ENCODE measurements at regions not wholly inside any gene's neighbourhood (a gene's known extent, or its start where the extent isn't known, plus 50 kb on each side); places are given as distances from the start of the nearest gene placed in this dataset.

DNA sequence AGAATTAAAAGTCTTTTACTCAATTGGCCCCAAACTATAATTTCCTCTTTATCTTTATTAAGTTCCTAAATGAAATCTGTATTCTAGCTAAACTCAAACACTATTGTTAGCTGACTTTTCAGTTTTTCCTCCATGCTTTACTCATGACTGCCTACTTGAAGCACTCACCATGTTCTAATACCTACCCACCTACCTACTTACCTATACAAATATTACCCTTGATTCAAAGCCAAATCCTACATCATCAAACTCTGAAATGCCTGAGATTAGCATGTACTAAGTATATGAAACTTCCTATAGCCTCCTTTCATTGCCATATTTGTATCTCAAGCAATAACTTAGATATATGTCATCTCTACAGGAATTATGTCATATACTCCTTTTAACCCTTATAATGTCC lies 259.7 kb downstream of the HDGFL1 start:
- Histone ChIP-seq H3K27me3 (no peaks in the 10 kb centered on the region), H3K27ac (no peak overlapping the region), H3K36me3 (no peaks in the 10 kb centered on the region), H3K4me1 (peaks cover 16% of the 10 kb centered on the region), H3K4me3 (no peak overlapping the region), H3K9me3 (no peaks in the 10 kb centered on the region)
- no peak for DNase-seq (ENCODE audit: low spot score in 2 of 2)
- no peak for TF ChIP-seq EP300 (IDR thresholded peaks at IDR 0.05)
- TF ChIP-seq POLR2AphosphoS5 (IDR thresholded peaks at IDR 0.05): no peak
- no peak for TF ChIP-seq POLR2A (IDR thresholded peaks at IDR 0.05)
- TF ChIP-seq, protein P1, sequence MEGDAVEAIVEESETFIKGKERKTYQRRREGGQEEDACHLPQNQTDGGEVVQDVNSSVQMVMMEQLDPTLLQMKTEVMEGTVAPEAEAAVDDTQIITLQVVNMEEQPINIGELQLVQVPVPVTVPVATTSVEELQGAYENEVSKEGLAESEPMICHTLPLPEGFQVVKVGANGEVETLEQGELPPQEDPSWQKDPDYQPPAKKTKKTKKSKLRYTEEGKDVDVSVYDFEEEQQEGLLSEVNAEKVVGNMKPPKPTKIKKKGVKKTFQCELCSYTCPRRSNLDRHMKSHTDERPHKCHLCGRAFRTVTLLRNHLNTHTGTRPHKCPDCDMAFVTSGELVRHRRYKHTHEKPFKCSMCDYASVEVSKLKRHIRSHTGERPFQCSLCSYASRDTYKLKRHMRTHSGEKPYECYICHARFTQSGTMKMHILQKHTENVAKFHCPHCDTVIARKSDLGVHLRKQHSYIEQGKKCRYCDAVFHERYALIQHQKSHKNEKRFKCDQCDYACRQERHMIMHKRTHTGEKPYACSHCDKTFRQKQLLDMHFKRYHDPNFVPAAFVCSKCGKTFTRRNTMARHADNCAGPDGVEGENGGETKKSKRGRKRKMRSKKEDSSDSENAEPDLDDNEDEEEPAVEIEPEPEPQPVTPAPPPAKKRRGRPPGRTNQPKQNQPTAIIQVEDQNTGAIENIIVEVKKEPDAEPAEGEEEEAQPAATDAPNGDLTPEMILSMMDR (IDR thresholded peaks at IDR 0.05): no peak

DNA sequence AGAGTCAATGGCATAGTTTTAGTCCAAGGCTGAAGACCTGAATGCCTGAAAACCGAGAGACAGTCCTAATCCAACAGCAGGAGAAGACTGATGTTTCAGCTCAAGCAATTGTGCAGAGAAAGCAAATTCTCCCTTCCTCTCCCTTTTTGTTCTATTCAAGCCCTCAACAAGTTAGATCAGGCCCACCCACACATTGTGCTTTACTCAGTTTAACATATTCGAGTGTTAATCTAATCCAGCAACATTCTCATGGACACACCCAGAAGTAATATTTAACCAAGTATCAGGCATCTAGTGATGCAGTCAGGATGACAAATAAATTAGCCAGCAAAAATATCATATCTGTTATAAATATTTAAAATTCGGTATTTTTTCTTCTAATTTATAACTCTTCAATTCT lies 261.1 kb downstream of the HDGFL1 start:
- Histone ChIP-seq H3K4me3 (no peak overlapping the region), H3K36me3 (no peaks in the 10 kb centered on the region), H3K27me3 (no peaks in the 10 kb centered on the region), H3K4me1 (peaks cover 16% of the 10 kb centered on the region), H3K27ac (no peak overlapping the region), H3K9me3 (no peaks in the 10 kb centered on the region)
- WGBS: 70% methylated on average over 3 of the region's 3 CpGs
- no peak for DNase-seq (ENCODE audit: low spot score in 2 of 2)
- TF ChIP-seq, protein P1 (IDR thresholded peaks at IDR 0.05): no peak
- TF ChIP-seq POLR2A (IDR thresholded peaks at IDR 0.05) (no peak), EP300 (IDR thresholded peaks at IDR 0.05) (no peak), POLR2AphosphoS5 (IDR thresholded peaks at IDR 0.05) (no peak)

DNA sequence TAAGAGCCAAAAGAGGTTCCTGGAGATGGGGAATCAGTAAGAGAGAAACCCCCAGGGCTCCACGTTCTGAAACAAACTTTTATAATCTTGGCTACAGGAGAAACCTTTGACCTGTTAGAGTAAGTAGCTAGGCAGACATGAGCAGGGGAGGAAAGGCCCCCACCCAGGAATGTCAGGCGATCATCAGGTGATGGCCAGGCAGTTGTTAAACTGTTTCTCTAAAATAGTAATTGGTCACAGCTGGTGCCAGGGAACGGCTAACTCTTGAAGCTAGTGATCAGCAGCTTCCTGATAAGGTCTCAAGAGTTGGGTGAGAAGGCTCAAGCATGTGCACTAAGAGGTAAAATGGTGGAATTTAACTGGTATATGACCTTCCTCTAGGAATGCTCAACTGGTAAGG lies 263.8 kb downstream of the HDGFL1 start:
- no peak overlapping the region for H3K27ac ChIP-seq
- no peak overlapping the region for H3K4me3 ChIP-seq
- H3K4me1 ChIP-seq: peaks cover 9% of the 10 kb centered on the region
- no peaks in the 10 kb centered on the region for H3K27me3 ChIP-seq
- no peaks in the 10 kb centered on the region for H3K36me3 ChIP-seq
- TF ChIP-seq POLR2A (IDR thresholded peaks at IDR 0.05): no peak
- TF ChIP-seq, protein P1 (IDR thresholded peaks at IDR 0.05): no peak
- TF ChIP-seq POLR2AphosphoS5 (IDR thresholded peaks at IDR 0.05): no peak
- TF ChIP-seq EP300 (IDR thresholded peaks at IDR 0.05): no peak
- no peaks in the 10 kb centered on the region for H3K9me3 ChIP-seq
- no peak for DNase-seq (ENCODE audit: low spot score in 2 of 2)
- WGBS: 64% methylated on average over 3 of the region's 3 CpGs

DNA sequence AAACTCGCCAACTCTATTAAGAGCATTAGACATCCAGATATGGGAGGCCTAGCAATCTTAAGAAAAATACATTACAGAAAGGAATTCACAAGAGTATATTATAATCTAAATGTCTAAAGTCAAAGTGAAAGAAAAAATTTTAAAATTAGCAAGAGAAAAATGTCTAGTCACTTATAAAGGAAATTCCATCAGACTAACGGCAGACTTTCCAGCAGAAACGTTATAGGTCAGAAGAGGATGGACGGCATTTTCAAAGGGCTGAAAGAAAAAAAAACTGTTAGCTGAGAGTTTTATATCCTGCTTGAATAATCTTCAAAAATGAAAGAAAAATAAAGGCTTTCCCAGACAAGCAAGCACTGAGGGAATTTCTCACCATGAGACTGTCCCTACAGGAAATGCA lies 269.0 kb downstream of the HDGFL1 start:
- Histone ChIP-seq H3K9me3 (no peaks in the 10 kb centered on the region), H3K36me3 (no peaks in the 10 kb centered on the region), H3K4me3 (no peak overlapping the region), H3K27me3 (no peaks in the 10 kb centered on the region), H3K4me1 (no peaks in the 10 kb centered on the region), H3K27ac (no peak overlapping the region)
- DNase-seq (ENCODE audit: low spot score in 2 of 2): no peak
- TF ChIP-seq EP300 (IDR thresholded peaks at IDR 0.05) (no peak), POLR2AphosphoS5 (IDR thresholded peaks at IDR 0.05) (no peak), POLR2A (IDR thresholded peaks at IDR 0.05) (no peak)
- TF ChIP-seq, protein P1 (IDR thresholded peaks at IDR 0.05): no peak
- 93% methylated on average over 4 of the region's 4 CpGs for WGBS

DNA sequence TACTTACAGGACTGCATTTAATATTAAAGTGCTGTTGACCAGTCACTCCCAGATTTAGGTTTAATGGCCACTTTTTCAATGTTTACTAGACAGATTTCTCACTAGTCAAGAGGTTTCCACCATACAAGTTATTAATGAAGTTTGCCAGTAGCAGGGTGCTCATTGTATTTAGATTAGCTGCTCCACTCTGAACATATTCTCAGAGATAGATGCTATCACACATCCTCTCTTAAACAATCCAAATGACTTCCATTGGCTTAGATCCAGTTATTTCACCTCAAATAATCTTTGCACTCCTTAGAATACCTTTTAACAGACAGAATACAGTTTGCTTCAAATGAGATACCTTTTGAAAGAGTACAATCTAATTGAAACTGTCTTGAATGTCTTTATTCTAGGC lies 276.1 kb downstream of the HDGFL1 start:
- Histone ChIP-seq H3K4me1 (no peaks in the 10 kb centered on the region), H3K36me3 (no peaks in the 10 kb centered on the region), H3K4me3 (no peak overlapping the region), H3K27ac (no peak overlapping the region), H3K9me3 (no peaks in the 10 kb centered on the region), H3K27me3 (no peaks in the 10 kb centered on the region)
- no peak for DNase-seq (ENCODE audit: low spot score in 2 of 2)
- TF ChIP-seq, protein P1 (IDR thresholded peaks at IDR 0.05): no peak
- no peak for TF ChIP-seq POLR2A (IDR thresholded peaks at IDR 0.05)
- no peak for TF ChIP-seq POLR2AphosphoS5 (IDR thresholded peaks at IDR 0.05)
- TF ChIP-seq EP300 (IDR thresholded peaks at IDR 0.05): no peak
